NCI-H1105 treated with DMSO at 0.1 percent for 48 hours (cell line): ENCODE measurements at regions not wholly inside any gene's neighbourhood (a gene's known extent, or its start where the extent isn't known, plus 50 kb on each side); places are given as distances from the start of the nearest gene placed in this dataset.

Experiments
- DNase-seq: peaks from one replicate; lab custom pipeline; 2025; lab: John Stamatoyannopoulos, UW

GRCh38 chr5:81914696-81915095, 57.1 kb upstream of the ATG10 start:
- no peak for DNase-seq

DNA sequence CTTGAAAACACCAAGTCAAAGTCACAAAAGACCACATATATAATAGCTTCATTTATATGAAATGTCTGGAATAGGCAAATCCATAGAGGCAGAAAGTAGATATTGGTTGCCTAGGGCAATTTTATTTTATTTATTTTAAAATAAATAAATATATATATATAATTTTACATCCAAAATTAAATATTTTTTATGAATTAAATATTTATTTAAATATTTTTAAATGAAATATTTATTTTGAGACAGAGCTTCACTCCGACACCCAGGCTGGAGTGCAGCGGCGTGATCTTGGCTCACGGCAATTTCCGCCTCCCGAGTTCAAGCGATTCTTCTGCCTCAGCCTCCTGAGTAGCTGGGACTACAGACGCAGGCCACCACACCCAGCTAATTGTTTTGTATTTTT, 58.9 kb upstream of the ATG10 start:
- DNase-seq: no peak

DNA sequence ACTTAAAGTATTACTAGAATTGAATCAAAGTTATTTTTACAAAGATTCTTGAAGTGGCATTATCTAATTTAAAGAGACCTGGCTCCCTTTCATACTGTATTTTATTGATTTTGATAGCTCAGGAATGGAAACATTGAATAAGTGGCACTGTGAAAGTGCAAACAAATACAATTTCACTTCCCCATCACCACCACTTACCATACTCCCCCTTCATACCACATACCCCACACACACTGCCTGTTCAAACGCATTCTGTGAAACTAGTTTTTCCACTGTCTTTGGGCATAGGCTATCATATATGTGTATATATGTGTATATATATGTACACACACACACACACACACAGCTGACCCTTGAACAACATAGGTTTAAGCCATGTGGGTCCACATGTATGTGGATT, 62.1 kb upstream of the ATG10 start:
- no peak for DNase-seq

DNA sequence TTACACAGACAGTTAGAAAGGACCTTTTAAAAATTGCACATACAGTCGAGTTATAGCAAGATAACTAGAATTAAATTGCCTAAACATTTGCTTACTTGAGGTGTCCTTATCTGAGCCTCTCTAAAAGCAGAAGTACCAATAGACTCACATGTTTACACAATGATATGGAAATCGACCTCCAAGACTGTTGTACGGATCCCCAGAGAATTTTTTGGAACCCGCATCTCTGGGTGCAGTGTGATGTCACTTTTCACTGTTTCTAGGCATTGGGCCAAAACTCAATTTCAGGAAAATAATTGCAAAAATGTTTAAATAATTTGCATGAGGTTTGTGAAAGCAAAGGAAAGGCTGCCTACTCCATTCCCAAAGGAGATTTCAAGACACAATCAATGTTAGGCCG, 63.1 kb upstream of the ATG10 start:
- DNase-seq: peak; percentile 1

DNA sequence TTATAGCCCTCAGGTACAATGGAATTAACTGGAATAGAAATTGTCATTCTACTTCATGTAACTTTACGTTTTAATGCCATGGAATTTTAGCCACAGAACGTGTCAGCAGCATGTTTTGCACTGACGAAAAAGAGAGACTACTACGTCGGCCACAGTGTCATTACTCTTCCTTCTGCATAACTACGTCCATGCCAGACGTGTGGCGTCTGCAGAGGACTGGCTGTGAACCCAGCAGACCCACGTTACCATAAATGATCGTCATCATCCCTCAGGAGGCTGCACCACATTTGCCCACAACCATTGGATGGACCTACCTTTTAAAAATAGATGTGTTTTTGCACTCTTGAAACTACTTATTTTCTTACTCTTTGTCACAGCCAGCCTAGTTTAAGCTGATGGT, 63.8 kb upstream of the ATG10 start:
- no peak for DNase-seq

- DNase-seq: no peak
These were observed 64.7 kb upstream of the ATG10 start for GRCh38 chr5:81907012-81907635.

DNA sequence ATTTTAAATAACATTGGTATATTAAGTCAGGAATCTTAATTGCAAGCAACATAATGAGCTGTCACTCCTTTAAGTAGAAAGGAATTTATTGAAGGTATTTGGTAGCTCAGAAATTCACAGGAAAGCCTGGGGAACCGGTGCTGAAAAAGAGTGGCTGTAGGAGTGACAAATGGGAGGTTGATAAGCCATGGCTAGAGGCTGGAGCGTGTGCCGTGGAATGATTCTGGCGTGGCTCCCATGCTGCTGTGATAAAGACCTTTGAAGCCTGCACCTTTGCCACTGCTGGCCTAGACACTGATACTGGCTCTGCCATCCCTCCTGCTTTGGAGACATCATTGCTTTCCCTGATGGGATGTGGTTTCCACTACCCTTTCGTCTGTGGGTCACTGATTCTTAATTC, 65.7 kb upstream of the ATG10 start:
- no peak for DNase-seq

DNA sequence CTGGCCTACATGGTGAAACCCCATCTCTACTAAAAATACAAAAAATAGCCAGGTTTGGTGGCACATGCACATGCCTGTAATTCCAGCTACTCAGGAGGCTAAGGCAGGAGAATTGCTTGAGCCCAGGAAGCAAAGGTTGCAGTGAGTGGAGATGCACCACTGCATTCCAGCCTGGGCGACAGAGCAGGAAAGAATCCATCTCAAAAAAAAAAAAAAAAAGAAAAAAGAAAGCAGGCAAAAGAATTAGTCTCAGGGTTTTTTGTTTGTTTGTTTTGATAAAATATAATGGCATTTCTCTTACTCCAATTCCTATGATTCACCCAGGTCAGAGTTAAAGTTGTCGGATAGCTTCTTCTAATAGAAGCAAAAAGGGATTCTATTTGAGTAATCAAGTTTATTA, 67.0 kb upstream of the ATG10 start:
- DNase-seq: no peak

- DNase-seq: no peak
These were observed 67.7 kb upstream of the ATG10 start for GRCh38 chr5:81904166-81904565.

DNA sequence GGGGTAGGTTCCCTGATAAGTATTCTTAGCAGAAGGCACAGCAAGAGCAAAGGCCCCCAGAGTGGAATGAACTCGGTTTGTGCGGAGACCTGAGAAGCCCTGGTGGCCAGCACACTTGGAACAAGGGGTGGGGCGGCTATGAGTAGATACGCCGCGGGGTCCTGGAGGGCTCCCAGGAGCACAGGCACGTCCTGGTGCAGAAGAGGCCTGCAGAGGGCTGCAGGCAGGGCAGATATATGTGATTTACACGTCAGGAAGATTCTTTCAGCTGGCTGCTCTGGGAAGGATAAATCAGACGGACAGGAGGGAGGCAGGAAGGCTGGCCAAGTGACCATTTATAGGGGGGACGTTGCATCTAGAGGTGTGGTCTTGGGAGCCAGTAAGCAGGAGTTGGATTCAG, 70.2 kb upstream of the ATG10 start:
- no peak for DNase-seq

DNA sequence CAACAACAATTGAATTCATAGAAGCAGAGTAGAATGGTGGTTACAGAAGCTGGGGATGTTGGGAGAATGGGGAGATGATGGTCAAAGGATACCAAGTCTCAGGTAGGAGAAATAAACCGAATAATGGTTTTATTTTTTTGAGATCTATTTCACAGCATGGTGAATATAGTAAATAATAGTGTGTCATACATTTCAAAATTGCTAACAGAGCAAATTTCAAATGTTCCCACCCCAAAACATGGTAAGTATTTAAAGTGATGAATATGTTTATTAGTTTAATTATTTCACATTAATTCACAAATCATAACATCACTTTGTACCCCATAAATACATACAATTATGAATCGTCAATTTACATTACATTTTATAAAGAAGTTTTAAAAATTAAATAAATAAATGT, 72.7 kb upstream of the ATG10 start:
- no peak for DNase-seq

- no peak for DNase-seq
These were observed 73.4 kb upstream of the ATG10 start for GRCh38 chr5:81898403-81898802.

GRCh38 chr5:81896764-81897163, 75.1 kb upstream of the ATG10 start:
- DNase-seq: no peak

GRCh38 chr5:81895307-81895706, 76.5 kb upstream of the ATG10 start:
- DNase-seq: no peak

GRCh38 chr5:81893961-81894360, 77.9 kb upstream of the ATG10 start:
- no peak for DNase-seq

DNA sequence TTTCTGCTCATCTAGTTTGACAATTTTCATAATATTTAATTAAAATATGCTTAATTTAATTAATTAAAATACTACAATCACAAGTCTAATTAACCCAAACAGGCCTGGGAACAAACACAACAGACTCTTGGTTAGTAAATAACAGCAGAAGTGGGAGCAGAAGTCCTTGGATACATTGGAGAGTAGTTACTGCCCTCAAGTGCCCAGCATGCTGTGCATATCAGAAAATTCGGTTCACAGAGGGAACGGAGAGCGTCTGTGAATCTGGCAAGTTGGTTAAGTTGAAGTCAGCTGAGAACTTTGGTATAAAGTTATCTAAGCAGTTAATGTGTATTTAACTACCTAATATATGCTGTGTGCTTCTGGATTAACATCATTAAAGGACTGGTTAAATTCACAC, 87.0 kb upstream of the ATG10 start:
- DNase-seq: no peak

GRCh38 chr5:81883371-81883770, 88.5 kb upstream of the ATG10 start:
- DNase-seq: no peak

- DNase-seq: no peak
These were observed 90.2 kb upstream of the ATG10 start for GRCh38 chr5:81881595-81881994.

DNA sequence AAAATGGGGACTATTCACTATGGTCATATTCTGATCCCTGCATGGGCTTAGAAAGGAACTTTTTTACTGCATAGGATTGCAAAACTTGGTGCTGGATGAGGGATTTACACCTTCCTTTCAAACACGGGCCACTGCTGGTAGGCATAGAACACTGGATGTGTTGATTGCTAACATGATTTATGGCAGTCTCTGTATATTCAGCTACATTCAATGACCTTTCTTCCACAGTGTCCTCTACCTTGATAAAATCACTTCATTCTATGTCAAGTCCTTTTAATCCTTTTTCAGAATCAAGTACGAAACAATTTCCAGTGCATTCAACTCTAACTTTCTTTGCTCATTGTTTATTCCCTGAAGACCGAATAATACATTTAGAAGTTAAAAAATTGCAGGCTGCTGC, 91.9 kb upstream of the ATG10 start:
- DNase-seq: no peak

- DNase-seq: no peak
These were observed 93.5 kb upstream of the ATG10 start for GRCh38 chr5:81878333-81878732.

DNA sequence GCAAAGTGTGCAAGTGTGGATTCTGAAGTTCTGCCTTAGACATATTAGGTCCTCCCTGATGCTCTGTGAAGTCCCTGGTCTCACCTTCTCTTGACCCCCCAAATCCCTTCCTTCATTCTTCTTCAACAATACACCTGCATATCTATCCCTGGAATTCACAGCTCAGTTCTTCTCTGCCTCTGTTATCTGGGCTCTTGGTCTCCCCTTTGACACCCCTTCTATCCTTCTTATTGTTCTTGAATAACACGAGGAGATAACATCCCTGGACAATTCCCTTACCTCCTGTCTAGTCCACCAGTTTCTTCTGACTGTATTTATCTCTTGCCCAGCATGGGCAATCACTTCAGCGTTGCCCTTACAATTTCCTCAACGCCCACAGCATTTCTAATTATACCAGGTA, 104.8 kb upstream of the ATG10 start:
- no peak for DNase-seq

DNA sequence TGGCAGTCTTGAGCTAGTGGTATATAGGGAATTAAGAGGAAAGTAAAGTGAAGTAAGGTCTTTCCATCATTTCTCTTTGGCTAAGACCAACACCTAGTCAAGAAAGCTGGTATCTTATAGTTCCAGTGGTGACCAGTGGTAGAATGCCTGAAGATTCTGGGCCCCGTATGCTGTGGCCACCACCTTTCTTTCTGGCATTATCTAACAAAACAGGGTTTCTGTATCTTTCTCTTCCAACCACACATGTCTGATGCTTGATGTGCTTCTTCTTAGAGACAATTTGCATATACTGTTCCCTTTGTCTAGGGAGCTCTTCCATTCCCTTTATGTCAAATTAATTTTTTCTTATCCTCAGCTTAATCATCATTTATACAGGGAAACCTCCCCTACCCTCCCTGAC, 109.9 kb upstream of the SSBP2 start:
- no peak for DNase-seq

DNA sequence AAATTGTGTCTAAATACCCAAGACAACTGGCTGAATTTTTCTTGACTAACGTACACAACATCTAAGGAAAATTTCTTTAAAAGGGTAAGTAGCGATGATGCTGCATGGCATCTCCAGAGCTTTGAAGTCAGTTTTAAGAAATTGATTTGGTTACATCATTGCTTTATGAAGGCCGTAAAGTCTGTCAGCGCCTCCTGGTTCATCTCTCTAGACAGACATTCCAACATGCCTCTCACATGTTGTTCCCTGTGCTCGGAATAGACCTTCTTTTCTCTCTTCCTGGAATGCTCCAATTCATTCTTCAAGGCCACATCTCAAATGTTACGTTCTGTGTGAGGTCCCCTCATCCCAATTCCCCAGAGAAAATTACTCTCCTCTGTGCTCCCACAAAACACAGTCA, 108.7 kb upstream of the SSBP2 start:
- DNase-seq: no peak

DNA sequence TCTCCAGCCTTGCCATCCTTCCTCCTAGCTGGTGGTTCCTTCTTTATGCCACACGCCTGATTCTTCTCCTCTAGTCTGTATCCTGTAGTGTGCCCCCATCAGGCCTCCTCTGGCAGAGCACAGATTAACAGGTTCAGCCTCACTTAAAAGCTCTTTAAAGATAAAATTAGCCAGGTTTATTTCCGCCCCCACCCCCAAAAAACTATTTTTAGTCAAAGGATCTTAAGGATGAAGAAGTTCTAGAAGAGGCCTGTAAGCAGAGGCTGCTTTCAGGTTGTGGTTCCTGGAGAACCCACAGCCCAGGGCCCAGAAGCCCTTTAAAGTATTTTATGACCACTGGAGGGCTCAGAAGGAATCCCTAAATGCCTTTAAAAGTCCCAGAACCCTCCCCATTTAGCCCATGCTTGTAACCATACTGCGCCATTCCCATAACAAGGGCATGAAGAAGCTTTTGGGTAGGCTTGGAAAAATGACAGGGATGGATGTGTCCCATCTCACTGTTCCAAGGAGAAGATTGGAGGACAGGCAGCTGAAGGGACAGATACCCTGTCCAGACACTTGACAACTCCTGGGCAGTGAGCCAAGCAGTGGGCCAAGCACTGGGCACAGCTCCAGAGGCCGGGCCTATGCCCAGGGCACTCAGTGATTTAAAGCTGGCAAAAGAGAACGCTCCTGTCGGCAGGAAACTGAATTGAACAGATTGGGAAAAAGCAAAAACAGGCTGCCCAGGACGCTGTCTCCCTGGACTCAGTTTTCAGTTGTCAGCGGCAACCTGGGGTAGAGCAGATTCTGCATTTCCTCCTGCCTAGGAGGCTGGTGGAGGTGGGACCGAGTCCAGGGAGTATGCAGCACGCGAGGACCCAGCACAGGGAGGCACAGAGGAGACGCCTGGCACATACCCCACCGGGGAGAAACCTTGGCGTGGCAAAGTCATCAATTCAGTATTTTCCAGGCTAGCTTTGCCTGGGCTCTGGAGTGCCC, 106.3 kb upstream of the SSBP2 start:
- peak; percentile 84 for DNase-seq
